CD4-positive, alpha-beta memory T cell (primary cell): ENCODE measurements at regions not wholly inside any gene's neighbourhood (a gene's known extent, or its start where the extent isn't known, plus 50 kb on each side); places are given as distances from the start of the nearest gene placed in this dataset.

ENCODE experiments used
- CTCF ChIA-PET: fragments of 350-600 bp; sonication (Branson Sonifier 250); formaldehyde crosslinking; loops from one replicate; lab custom pipeline; 2021; ENCODE audit warnings: inconsistent platforms; ENCODE audit not compliant: partially characterized antibody; lab: Charles Lee
- POLR2A ChIA-PET: fragments of 350-600 bp; sonication (Branson Sonifier 250); formaldehyde crosslinking; loops from one replicate; lab custom pipeline; 2021; ENCODE audit not compliant: partially characterized antibody; lab: Charles Lee
- DNase-seq, 5 donors: peaks; one replicate each; pipeline versions ENCODE4 v3.0.0 to v3.0.0-alpha.2; 2020 to 2022; ENCODE audit warnings: mixed read lengths in 1 of 5
- H3K27ac ChIP-seq: one replicate; pipeline ENCODE4 v1.7.0; 2013; ENCODE audit warnings: low read depth, low read length
- H3K27me3 ChIP-seq: 2 replicates; pipeline ENCODE4 v1.7.0; 2013; ENCODE audit warnings: mild to moderate bottlenecking, low read length, moderate library complexity; ENCODE audit not compliant: insufficient read depth
- H3K36me3 ChIP-seq: 2 replicates; pipeline ENCODE4 v1.7.0; 2013; ENCODE audit warnings: mild to moderate bottlenecking, low read length, moderate library complexity; ENCODE audit not compliant: insufficient read depth
- H3K4me1 ChIP-seq: 2 replicates; pipeline ENCODE4 v1.7.0; 2013; ENCODE audit warnings: mild to moderate bottlenecking, low read length, moderate library complexity; ENCODE audit not compliant: insufficient read depth
- H3K4me3 ChIP-seq, 2 donors: one replicate each; pipeline ENCODE4 v1.7.0; 2013; ENCODE audit warnings: low read length in 2 of 2, mild to moderate bottlenecking in 1 of 2
- H3K9me3 ChIP-seq, 2 donors: one replicate each; pipeline ENCODE4 v1.7.0; 2013; ENCODE audit warnings: low read length in 2 of 2, control low read depth in 1 of 2; ENCODE audit not compliant: control insufficient read depth in 1 of 2
- H3K27ac Mint-ChIP-seq, 7 donors: one replicate each; pipeline ENCODE4 v1.8.0; 2020 to 2021; ENCODE audit warnings: mixed read lengths in 7 of 7, mild to moderate bottlenecking in 6 of 7, inconsistent platforms in 3 of 7, moderate library complexity in 3 of 7
- H3K27me3 Mint-ChIP-seq, 2 donors: one replicate each; pipeline ENCODE4 v1.8.0; 2020 to 2021; ENCODE audit warnings: mixed read lengths in 2 of 2
- H3K36me3 Mint-ChIP-seq, 2 donors: one replicate each; pipeline ENCODE4 v1.8.0; 2020 to 2021; ENCODE audit warnings: mixed read lengths in 2 of 2, inconsistent platforms in 1 of 2, mild to moderate bottlenecking in 1 of 2
- H3K4me1 Mint-ChIP-seq, 4 donors: one replicate each; pipeline ENCODE4 v1.8.0; 2020 to 2021; ENCODE audit warnings: mixed read lengths in 4 of 4, mild to moderate bottlenecking in 1 of 4
- H3K4me3 Mint-ChIP-seq, 8 donors: one replicate each; pipeline ENCODE4 v1.8.0; 2020 to 2021; ENCODE audit warnings: mixed read lengths in 8 of 8, mild to moderate bottlenecking in 7 of 8, moderate library complexity in 6 of 8, inconsistent platforms in 3 of 8
- H3K9me3 Mint-ChIP-seq, 8 donors: one replicate each; pipeline ENCODE4 v1.8.0; 2020 to 2021; ENCODE audit warnings: mixed read lengths in 8 of 8, mild to moderate bottlenecking in 5 of 8, inconsistent platforms in 3 of 8, moderate library complexity in 1 of 8
- intact Hi-C: fragments of 100-400 bp; cut with micrococcal nuclease; formaldehyde crosslinking; loops from one replicate; pipeline ENCODE4 v1.15.1; 2023

DNA sequence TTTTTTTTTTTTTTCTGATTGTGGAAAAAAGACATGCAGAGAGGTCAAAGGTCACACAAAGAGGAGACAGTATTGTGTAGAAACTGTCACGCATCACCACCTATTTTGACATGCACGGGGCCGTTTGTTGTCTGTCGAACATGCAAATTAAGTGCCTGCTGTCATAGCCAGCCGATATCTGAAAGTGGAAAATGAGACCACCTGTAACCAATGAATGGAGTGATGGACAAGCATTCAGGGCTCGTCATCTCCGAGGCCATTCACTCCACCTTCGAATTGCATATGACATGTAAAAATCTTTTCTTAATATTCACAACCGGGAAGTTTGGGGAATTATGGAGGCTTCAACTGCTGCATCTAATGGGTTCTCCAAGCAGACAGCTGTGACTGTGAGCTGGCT lies 512.2 kb upstream of the ADAMTS16 start:
- Mint-ChIP-seq H3K27me3 (no peaks in the 10 kb centered on the region), H3K27ac (peak overlapping the region in 1 of 7 donors; percentile 55), H3K4me3 (no peak overlapping the region), H3K9me3 (peaks cover 0 to 40% (median 12%) of the 10 kb centered on the region in 8 donors), H3K4me1 (no peaks in the 10 kb centered on the region), H3K36me3 (no peaks in the 10 kb centered on the region)
- H3K36me3 ChIP-seq: no peaks in the 10 kb centered on the region
- H3K9me3 ChIP-seq: no peaks in the 10 kb centered on the region
- no peak overlapping the region for H3K27ac ChIP-seq
- intact Hi-C loops: no loop called here
- no peak for DNase-seq
- H3K4me1 ChIP-seq: no peaks in the 10 kb centered on the region
- ChIA-PET CTCF (no interaction called here), POLR2A (no interaction called here)
- H3K27me3 ChIP-seq: no peaks in the 10 kb centered on the region
- H3K4me3 ChIP-seq: no peak overlapping the region

DNA sequence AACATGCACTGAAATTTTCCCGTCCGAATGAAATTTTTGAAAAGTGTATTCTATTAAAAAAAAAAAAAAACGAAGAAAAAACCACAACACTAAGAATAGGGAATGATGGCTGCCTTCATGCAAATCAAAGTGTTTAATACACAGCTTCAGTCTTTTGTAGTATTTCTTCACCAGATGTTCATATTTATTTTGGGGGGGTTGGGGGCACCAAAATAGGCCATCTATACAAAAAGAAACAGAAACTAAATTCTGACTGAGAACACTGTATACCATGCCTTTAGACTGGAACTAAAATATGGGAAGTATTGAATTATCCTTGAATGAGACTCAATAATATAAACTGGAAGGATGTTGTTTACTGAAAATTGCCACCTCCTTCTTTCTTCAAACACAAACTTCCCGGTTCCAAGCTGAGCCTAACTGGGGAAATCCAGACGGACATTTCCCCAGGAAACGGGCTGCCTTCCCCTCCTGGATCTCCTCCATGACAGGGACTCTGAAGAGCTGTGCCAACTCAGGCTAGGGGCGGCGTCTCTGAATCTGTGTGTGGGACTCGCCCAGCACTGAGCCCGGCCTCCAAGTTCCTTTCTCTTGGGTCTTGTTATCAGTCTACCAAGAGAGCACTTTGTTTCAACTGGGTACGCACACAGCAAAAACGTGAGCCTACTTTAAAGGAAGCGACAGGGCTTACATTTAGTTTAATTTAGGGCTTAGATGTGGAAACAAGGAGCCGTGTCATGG lies 511.3 kb upstream of the ADAMTS16 start:
- Histone ChIP-seq H3K36me3 (no peaks in the 10 kb centered on the region), H3K4me3 (no peak overlapping the region), H3K9me3 (no peaks in the 10 kb centered on the region), H3K27ac (no peak overlapping the region), H3K27me3 (no peaks in the 10 kb centered on the region), H3K4me1 (no peaks in the 10 kb centered on the region)
- no peak for DNase-seq
- ChIA-PET CTCF (no interaction called here), POLR2A (no interaction called here)
- no peaks in the 10 kb centered on the region for H3K4me1 Mint-ChIP-seq
- intact Hi-C loops: no loop called here
- no peaks in the 10 kb centered on the region for H3K36me3 Mint-ChIP-seq
- H3K9me3 Mint-ChIP-seq: peaks cover 0 to 33% (median 12%) of the 10 kb centered on the region in 8 donors
- no peaks in the 10 kb centered on the region for H3K27me3 Mint-ChIP-seq
- H3K4me3 Mint-ChIP-seq: no peak overlapping the region
- no peak overlapping the region for H3K27ac Mint-ChIP-seq

GRCh38 chr5:4630031-4630430 lies 510.1 kb upstream of the ADAMTS16 start:
- Histone ChIP-seq H3K9me3 (no peaks in the 10 kb centered on the region), H3K4me1 (no peaks in the 10 kb centered on the region), H3K27ac (no peak overlapping the region), H3K4me3 (no peak overlapping the region), H3K27me3 (no peaks in the 10 kb centered on the region), H3K36me3 (no peaks in the 10 kb centered on the region)
- H3K27me3 Mint-ChIP-seq: no peaks in the 10 kb centered on the region
- no peak overlapping the region for H3K27ac Mint-ChIP-seq
- CTCF ChIA-PET: no interaction called here
- POLR2A ChIA-PET: no interaction called here
- intact Hi-C loops: no loop called here
- DNase-seq: no peak
- peaks cover 0 to 26% (median 12%) of the 10 kb centered on the region in 8 donors for H3K9me3 Mint-ChIP-seq
- no peaks in the 10 kb centered on the region for H3K4me1 Mint-ChIP-seq
- H3K36me3 Mint-ChIP-seq: no peaks in the 10 kb centered on the region
- no peak overlapping the region for H3K4me3 Mint-ChIP-seq

GRCh38 chr5:4634342-4634741 lies 505.8 kb upstream of the ADAMTS16 start:
- no peak for DNase-seq
- ChIA-PET POLR2A (no interaction called here), CTCF (no interaction called here)
- Mint-ChIP-seq H3K4me1 (no peaks in the 10 kb centered on the region), H3K36me3 (no peaks in the 10 kb centered on the region), H3K9me3 (peaks cover 0 to 16% (median 5%) of the 10 kb centered on the region in 8 donors), H3K27ac (no peak overlapping the region), H3K27me3 (no peaks in the 10 kb centered on the region), H3K4me3 (no peak overlapping the region)
- Histone ChIP-seq H3K27me3 (no peaks in the 10 kb centered on the region), H3K27ac (no peak overlapping the region), H3K4me3 (no peak overlapping the region), H3K9me3 (no peaks in the 10 kb centered on the region), H3K36me3 (no peaks in the 10 kb centered on the region), H3K4me1 (no peaks in the 10 kb centered on the region)
- intact Hi-C loops: no loop called here

GRCh38 chr5:4636378-4636777 lies 503.8 kb upstream of the ADAMTS16 start:
- H3K4me1 Mint-ChIP-seq: no peaks in the 10 kb centered on the region
- H3K27me3 Mint-ChIP-seq: no peaks in the 10 kb centered on the region
- no peak overlapping the region for H3K27ac Mint-ChIP-seq

DNA sequence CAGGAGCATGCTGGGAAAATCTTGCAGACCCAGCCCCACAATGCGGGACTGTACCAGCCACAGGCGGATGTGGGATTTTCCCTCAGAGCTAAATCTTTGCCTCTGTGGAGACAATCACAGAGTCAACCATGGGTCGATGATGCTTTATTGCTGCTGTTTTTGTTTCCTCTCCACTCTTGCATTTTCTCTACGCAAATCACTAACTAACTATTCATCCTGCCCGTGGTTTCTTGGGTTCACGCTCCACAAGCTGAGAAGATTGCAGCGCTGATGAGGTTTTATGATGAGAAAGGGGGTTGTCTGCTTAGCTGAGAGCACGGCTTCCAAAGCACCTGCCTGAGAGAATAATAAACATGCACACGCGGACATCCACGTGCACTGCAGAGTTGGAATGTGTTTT lies 500.2 kb upstream of the ADAMTS16 start:
- POLR2A ChIA-PET: no interaction called here
- CTCF ChIA-PET: no interaction called here
- H3K9me3 Mint-ChIP-seq: peaks cover 0 to 13% (median 4%) of the 10 kb centered on the region in 8 donors

More at GRCh38 chr5:4636378-4636777, 503.8 kb upstream of the ADAMTS16 start:
- no peak overlapping the region for H3K27ac ChIP-seq
- no peak overlapping the region for H3K4me3 Mint-ChIP-seq
- no peaks in the 10 kb centered on the region for H3K27me3 ChIP-seq
- H3K36me3 ChIP-seq: no peaks in the 10 kb centered on the region
- no peaks in the 10 kb centered on the region for H3K36me3 Mint-ChIP-seq
- H3K4me1 ChIP-seq: no peaks in the 10 kb centered on the region
- intact Hi-C loops: no loop called here
- no peak overlapping the region for H3K4me3 ChIP-seq
- ChIA-PET CTCF (no interaction called here), POLR2A (no interaction called here)
- no peak for DNase-seq
- peaks cover 0 to 16% (median 3%) of the 10 kb centered on the region in 8 donors for H3K9me3 Mint-ChIP-seq
- H3K9me3 ChIP-seq: no peaks in the 10 kb centered on the region

GRCh38 chr5:4640795-4641194 lies 499.3 kb upstream of the ADAMTS16 start:
- no peaks in the 10 kb centered on the region for H3K27me3 Mint-ChIP-seq
- H3K4me3 Mint-ChIP-seq: no peak overlapping the region
- ChIA-PET POLR2A (no interaction called here), CTCF (no interaction called here)
- H3K4me3 ChIP-seq: no peak overlapping the region
- peaks cover 2 to 16% (median 6%) of the 10 kb centered on the region in 8 donors for H3K9me3 Mint-ChIP-seq
- H3K4me1 Mint-ChIP-seq: no peaks in the 10 kb centered on the region
- no peaks in the 10 kb centered on the region for H3K9me3 ChIP-seq
- intact Hi-C loops: no loop called here
- no peak overlapping the region for H3K27ac ChIP-seq
- H3K27ac Mint-ChIP-seq: no peak overlapping the region
- H3K36me3 Mint-ChIP-seq: no peaks in the 10 kb centered on the region
- H3K36me3 ChIP-seq: no peaks in the 10 kb centered on the region
- H3K4me1 ChIP-seq: no peaks in the 10 kb centered on the region
- no peaks in the 10 kb centered on the region for H3K27me3 ChIP-seq
- no peak for DNase-seq

More for the DNA sequence above, 500.2 kb upstream of the ADAMTS16 start:
- H3K36me3 Mint-ChIP-seq: no peaks in the 10 kb centered on the region
- Histone ChIP-seq H3K4me3 (no peak overlapping the region), H3K36me3 (no peaks in the 10 kb centered on the region), H3K27me3 (no peaks in the 10 kb centered on the region), H3K4me1 (no peaks in the 10 kb centered on the region), H3K9me3 (no peaks in the 10 kb centered on the region), H3K27ac (no peak overlapping the region)
- H3K4me3 Mint-ChIP-seq: no peak overlapping the region
- no peak for DNase-seq
- no peak overlapping the region for H3K27ac Mint-ChIP-seq
- H3K4me1 Mint-ChIP-seq: no peaks in the 10 kb centered on the region
- intact Hi-C loops: no loop called here
- no peaks in the 10 kb centered on the region for H3K27me3 Mint-ChIP-seq
